ENCODE measurements at regions not wholly inside any gene's neighbourhood (a gene's known extent, or its start where the extent isn't known, plus 50 kb on each side); places are given as distances from the start of the nearest gene placed in this dataset.

DNA sequence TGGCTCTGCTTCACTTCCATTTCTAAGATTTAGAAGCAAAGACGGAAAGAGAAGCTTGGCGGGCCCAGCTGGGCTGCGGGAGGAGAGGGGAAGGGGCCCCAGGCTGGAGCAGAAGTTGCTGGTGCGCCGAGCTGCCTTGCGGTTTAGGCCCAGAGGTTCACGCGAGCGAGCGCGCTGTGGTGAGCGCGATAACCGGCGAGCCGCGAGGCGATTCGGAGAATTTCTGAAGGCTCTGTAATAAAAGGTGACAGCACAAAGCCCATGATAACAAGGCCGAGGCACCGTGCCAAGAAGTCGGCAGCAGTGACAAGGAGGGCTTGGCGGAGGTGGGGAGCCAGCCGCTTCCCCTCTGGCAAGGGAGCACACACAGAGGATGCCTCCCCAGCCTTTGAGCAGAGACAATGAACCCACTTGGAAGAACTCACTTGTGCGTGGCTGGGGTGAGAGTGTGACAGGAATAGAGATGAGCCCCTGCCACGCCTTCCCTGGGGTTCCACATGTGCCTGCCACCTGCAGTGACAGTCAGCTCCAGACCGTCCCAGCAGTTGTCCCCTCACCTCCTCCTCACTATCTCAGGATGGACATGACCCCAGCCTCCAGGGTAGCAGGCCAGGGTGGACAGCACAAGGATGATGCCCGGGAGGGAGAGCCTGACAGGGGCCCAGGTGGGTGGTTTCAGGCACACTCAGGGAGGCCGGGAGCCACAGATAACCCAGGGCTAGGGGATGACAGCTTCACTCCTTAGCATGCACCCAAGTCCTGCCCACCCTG, 315.2 kb downstream of the UACA start:
- no peak overlapping the region for H3K4me3 ChIP-seq
- no peak overlapping the region for H3K27ac ChIP-seq
- no peaks in the 10 kb centered on the region for H3K4me1 ChIP-seq (ENCODE audit: control insufficient read depth in 1 of 2, low read depth in 2 of 2)
- ATAC-seq (ENCODE audit: insufficient number of reproducible peaks, low FRiP score, low read depth) (no peak), DNase-seq (ENCODE audit: low spot score) (no peak)
- no peaks in the 10 kb centered on the region for H3K36me3 ChIP-seq
- H3K27me3 ChIP-seq (replicated peaks; ENCODE audit: insufficient read depth) = no peaks in the 10 kb centered on the region
- TF ChIP-seq, protein P1, sequence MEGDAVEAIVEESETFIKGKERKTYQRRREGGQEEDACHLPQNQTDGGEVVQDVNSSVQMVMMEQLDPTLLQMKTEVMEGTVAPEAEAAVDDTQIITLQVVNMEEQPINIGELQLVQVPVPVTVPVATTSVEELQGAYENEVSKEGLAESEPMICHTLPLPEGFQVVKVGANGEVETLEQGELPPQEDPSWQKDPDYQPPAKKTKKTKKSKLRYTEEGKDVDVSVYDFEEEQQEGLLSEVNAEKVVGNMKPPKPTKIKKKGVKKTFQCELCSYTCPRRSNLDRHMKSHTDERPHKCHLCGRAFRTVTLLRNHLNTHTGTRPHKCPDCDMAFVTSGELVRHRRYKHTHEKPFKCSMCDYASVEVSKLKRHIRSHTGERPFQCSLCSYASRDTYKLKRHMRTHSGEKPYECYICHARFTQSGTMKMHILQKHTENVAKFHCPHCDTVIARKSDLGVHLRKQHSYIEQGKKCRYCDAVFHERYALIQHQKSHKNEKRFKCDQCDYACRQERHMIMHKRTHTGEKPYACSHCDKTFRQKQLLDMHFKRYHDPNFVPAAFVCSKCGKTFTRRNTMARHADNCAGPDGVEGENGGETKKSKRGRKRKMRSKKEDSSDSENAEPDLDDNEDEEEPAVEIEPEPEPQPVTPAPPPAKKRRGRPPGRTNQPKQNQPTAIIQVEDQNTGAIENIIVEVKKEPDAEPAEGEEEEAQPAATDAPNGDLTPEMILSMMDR (IDR thresholded peaks at IDR 0.05) = no peak
- H3K9me3 ChIP-seq = no peaks in the 10 kb centered on the region

DNA sequence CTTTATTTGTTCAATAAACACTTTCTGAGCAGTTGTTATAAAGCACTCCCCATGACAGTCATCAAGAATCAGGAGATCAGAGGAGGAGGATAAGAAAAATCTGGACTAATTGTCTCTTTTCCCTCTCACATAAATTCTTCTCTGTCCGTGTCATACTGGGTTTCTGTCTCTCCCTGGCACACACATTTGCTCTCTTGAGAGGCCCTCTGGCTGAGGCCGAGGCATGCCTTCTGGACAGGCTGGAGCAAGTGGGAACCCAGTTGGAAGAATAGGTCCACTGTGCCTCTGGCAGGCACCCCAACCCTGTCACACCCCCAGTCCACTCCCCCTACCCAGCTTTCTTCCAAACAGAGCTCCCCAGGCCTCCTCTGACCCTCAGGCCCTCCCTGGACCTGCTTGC, 315.8 kb downstream of the UACA start:
- TF ChIP-seq, protein P1 (IDR thresholded peaks at IDR 0.05) = no peak
- no peaks in the 10 kb centered on the region for H3K36me3 ChIP-seq
- DNase-seq (ENCODE audit: low spot score) = no peak

DNA sequence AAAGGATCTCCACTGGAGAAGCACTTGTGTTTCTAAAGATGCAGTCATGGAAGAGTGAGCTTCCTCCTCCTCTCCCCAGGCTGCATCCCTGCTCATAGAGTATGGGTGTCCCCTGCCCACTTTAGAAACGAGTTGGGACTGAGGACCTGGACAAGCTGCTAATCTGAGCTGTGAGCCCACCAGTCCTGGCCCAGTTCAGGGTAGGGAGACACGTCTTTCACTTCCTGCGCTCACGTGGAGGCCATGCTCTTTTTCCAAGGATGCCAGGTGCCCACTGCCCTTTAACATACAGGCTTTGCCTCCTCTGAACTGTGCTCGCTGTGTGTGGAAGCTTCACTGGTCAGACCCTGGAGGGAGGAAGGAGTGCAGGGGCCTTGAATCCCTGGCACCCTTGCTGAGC, 316.3 kb downstream of the UACA start:
- Histone ChIP-seq H3K4me3 (no peak overlapping the region), H3K27me3 (replicated peaks; ENCODE audit: insufficient read depth) (no peaks in the 10 kb centered on the region), H3K36me3 (no peaks in the 10 kb centered on the region), H3K4me1 (ENCODE audit: control insufficient read depth in 1 of 2, low read depth in 2 of 2) (no peaks in the 10 kb centered on the region), H3K27ac (no peak overlapping the region), H3K9me3 (no peaks in the 10 kb centered on the region)
- DNase-seq (ENCODE audit: low spot score) (no peak), ATAC-seq (ENCODE audit: insufficient number of reproducible peaks, low FRiP score, low read depth) (no peak)
- TF ChIP-seq, protein P1 (IDR thresholded peaks at IDR 0.05) = no peak

More for the DNA sequence above, 315.8 kb downstream of the UACA start:
- Histone ChIP-seq H3K4me1 (ENCODE audit: control insufficient read depth in 1 of 2, low read depth in 2 of 2) (no peaks in the 10 kb centered on the region), H3K9me3 (no peaks in the 10 kb centered on the region), H3K4me3 (no peak overlapping the region), H3K27me3 (replicated peaks; ENCODE audit: insufficient read depth) (no peaks in the 10 kb centered on the region), H3K27ac (no peak overlapping the region)
- no peak for ATAC-seq (ENCODE audit: insufficient number of reproducible peaks, low FRiP score, low read depth)

DNA sequence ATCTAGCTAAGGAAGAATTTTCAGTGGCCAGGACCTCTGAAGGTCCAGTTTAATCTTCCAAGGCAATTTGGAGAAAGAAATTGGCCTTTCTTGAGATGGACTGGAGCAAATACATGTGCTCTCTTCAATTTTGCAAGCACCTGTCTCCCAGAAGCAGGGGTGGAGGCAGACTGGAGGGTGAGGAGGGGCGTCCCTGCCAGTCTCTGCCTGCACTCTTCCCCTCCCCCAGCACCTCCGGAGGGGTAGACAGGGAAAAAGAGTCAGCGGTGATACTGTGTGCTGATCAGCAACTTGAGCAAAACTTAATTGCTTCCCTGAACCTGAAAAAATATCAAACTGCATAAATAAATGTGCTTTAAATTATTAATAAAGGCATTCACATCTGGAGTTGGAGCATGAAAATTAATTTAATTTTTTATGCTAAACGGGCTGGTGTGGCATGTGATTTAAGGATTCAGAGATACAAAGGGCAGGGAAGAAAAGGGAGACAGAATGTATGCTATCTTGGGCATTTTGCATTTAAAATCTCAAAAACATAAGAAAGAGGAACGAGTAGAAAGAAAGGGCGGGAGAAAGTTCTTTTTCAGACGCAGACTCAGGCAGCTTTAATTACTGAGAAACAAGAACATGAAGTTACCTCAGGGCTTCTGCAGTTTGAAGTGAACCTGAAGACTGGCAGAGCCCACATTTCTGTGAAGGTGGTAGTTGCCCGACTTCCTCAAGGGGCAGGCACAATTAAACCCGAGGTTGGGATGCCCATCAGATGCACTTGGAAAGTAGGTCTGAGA, 319.7 kb downstream of the UACA start:
- Histone ChIP-seq H3K9me3 (no peaks in the 10 kb centered on the region), H3K27me3 (replicated peaks; ENCODE audit: insufficient read depth) (no peaks in the 10 kb centered on the region), H3K4me3 (no peak overlapping the region), H3K36me3 (no peaks in the 10 kb centered on the region), H3K4me1 (ENCODE audit: control insufficient read depth in 1 of 2, low read depth in 2 of 2) (no peaks in the 10 kb centered on the region), H3K27ac (no peak overlapping the region)
- TF ChIP-seq, protein P1 (IDR thresholded peaks at IDR 0.05) = no peak
- ATAC-seq (ENCODE audit: insufficient number of reproducible peaks, low FRiP score, low read depth) (no peak), DNase-seq (ENCODE audit: low spot score) (no peak)

DNA sequence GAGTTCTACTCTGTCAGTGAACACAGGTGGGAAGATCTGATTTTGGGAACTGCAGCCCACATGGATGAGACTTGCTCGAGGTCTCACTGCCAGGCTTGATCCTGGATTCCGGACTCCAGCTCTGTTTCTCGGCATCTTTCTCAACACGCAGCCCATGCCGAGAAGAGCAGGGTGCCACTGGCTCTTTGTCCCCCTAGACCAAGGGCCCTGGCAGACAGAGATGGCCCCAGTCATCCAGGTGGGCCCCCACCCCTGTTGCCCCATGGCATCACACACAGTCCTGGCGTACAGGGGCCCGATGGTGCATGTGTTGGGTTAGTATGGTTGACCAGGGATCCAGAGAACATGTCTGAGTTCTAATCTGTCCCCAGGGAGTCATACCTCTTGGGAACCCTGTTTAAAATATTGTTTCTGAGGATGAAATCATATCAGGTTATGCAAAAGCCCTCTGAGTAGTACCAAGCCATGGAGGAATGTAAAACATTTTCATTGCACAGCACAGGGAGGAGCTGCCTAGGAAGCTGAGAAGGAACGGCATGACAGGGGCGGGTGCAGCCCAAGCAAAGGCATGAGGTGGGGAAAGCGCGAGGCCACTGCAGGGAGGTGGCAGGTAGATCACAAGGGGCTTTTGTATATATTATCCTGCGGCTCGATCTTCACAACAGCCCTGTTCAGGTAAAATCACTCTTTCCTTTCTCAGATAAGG, 320.6 kb downstream of the UACA start:
- Histone ChIP-seq H3K36me3 (no peaks in the 10 kb centered on the region), H3K27me3 (replicated peaks; ENCODE audit: insufficient read depth) (no peaks in the 10 kb centered on the region), H3K4me3 (no peak overlapping the region), H3K27ac (no peak overlapping the region), H3K4me1 (ENCODE audit: control insufficient read depth in 1 of 2, low read depth in 2 of 2) (no peaks in the 10 kb centered on the region), H3K9me3 (no peaks in the 10 kb centered on the region)
- no peak for DNase-seq (ENCODE audit: low spot score)
- ATAC-seq (ENCODE audit: insufficient number of reproducible peaks, low FRiP score, low read depth) = no peak
- TF ChIP-seq, protein P1 (IDR thresholded peaks at IDR 0.05) = no peak
